HEK293 (cell line): ENCODE measurements at regions not wholly inside any gene's neighbourhood (a gene's known extent, or its start where the extent isn't known, plus 50 kb on each side); places are given as distances from the start of the nearest gene placed in this dataset.

Experiments
- CTCF ChIA-PET: fragments of 350-600 bp; formaldehyde crosslinking; extraction: SDS; loops from one replicate; lab custom pipeline; 2021; ENCODE audit warnings: antibody characterized with exemption; lab: Yijun Ruan, JAX
- POLR2A ChIA-PET: fragments of 300-600 bp; formaldehyde crosslinking; extraction: SDS; loops from one replicate; lab custom pipeline; 2020; ENCODE audit warnings: antibody characterized with exemption, inconsistent platforms; lab: Yijun Ruan, JAX
- H3K27ac ChIP-seq: fragments of 200-500 bp; sonication (Bioruptor generic); 2 replicates; pipeline ENCODE4 v1.5.1; 2014; ENCODE audit warnings: low read depth, low read length, control low read depth, inconsistent platforms; ENCODE audit errors: extremely low read depth
- H3K36me3 ChIP-seq, 2 experiments: fragments of 200-500 bp in 1 of 2; sonication (Bioruptor generic) in 1 of 2; 1 replicate in 1 of 2; 2 replicates in 1 of 2; pipeline ENCODE4 v1.5.1; 2014 to 2017; ENCODE audit warnings: inconsistent platforms in 2 of 2, low read length in 2 of 2; ENCODE audit not compliant: control insufficient read depth in 2 of 2, insufficient read depth in 1 of 2
- H3K4me1 ChIP-seq: fragments of 200-500 bp; sonication (Bioruptor generic); 2 replicates; pipeline ENCODE4 v1.5.1; 2014; ENCODE audit warnings: mild to moderate bottlenecking, low read length, inconsistent platforms; ENCODE audit not compliant: control insufficient read depth, insufficient read depth
- H3K4me3 ChIP-seq: 2 replicates; pipeline ENCODE4 v1.5.1; 2011; ENCODE audit warnings: low read depth, mild to moderate bottlenecking, control low read depth, low read length, moderate library complexity
- H3K9me3 ChIP-seq: fragments of 200-500 bp; sonication (Bioruptor generic); 2 replicates; pipeline ENCODE4 v1.5.1; 2014; ENCODE audit warnings: low read depth, low read length, inconsistent platforms; ENCODE audit not compliant: control insufficient read depth, insufficient read depth
- KLF10 ChIP-seq: fragments of 450-650 bp; IDR thresholded peaks from 2 replicates; pipeline ENCODE4 v1.5.1; 2018; ENCODE audit warnings: missing biosample characterization, mild to moderate bottlenecking, missing genetic modification characterization
- MYNN ChIP-seq: fragments of 450-650 bp; formaldehyde crosslinking; IDR thresholded peaks from 2 replicates; pipeline ENCODE4 v1.5.1; 2016; ENCODE audit warnings: missing biosample characterization, missing genetic modification characterization, borderline replicate concordance
- RBAK ChIP-seq: fragments of 450-650 bp; formaldehyde crosslinking; IDR thresholded peaks from 2 replicates; pipeline ENCODE4 v1.5.1; 2016; ENCODE audit warnings: missing biosample characterization, missing genetic modification characterization
- SALL2 ChIP-seq: fragments of 450-650 bp; formaldehyde crosslinking; IDR thresholded peaks from 2 replicates; pipeline ENCODE4 v1.5.0; 2017; ENCODE audit warnings: missing biosample characterization, mild to moderate bottlenecking, missing genetic modification characterization, borderline replicate concordance
- SP3 ChIP-seq: fragments of 450-650 bp; formaldehyde crosslinking; IDR thresholded peaks from 2 replicates; pipeline ENCODE4 v1.5.1; 2016; ENCODE audit warnings: missing biosample characterization, missing genetic modification characterization
- ZBTB7A ChIP-seq: fragments of 450-650 bp; formaldehyde crosslinking; IDR thresholded peaks from 2 replicates; pipeline ENCODE4 v1.5.1; 2016; ENCODE audit warnings: low read depth, missing biosample characterization, missing genetic modification characterization
- ZNF114 ChIP-seq: fragments of 450-650 bp; formaldehyde crosslinking; IDR thresholded peaks from 2 replicates; pipeline ENCODE4 v1.5.0; 2017; ENCODE audit warnings: missing biosample characterization, missing genetic modification characterization
- ZNF140 ChIP-seq: fragments of 450-650 bp; formaldehyde crosslinking; IDR thresholded peaks from 2 replicates; pipeline ENCODE4 v1.5.1; 2016; ENCODE audit warnings: missing biosample characterization, missing genetic modification characterization
- ZNF350 ChIP-seq: fragments of 450-650 bp; formaldehyde crosslinking; IDR thresholded peaks from 2 replicates; pipeline ENCODE4 v1.5.0; 2017; ENCODE audit warnings: missing biosample characterization, mild to moderate bottlenecking, missing genetic modification characterization
- ZNF366 ChIP-seq: fragments of 450-650 bp; formaldehyde crosslinking; conservative IDR thresholded peaks from 2 replicates; pipeline ENCODE4 v1.5.1; 2016; ENCODE audit warnings: missing biosample characterization, missing genetic modification characterization
- ZNF544 ChIP-seq: fragments of 450-650 bp; formaldehyde crosslinking; IDR thresholded peaks from 2 replicates; pipeline ENCODE4 v1.5.0; 2017; ENCODE audit warnings: missing biosample characterization, missing genetic modification characterization
- ZNF549 ChIP-seq: fragments of 450-650 bp; IDR thresholded peaks from 2 replicates; pipeline ENCODE4 v1.5.1; 2018; ENCODE audit warnings: missing biosample characterization, missing genetic modification characterization, mild to moderate bottlenecking, inconsistent platforms, moderate library complexity
- ZNF626 ChIP-seq: fragments of 450-650 bp; sonication (Bioruptor Pico); formaldehyde crosslinking; IDR thresholded peaks from 2 replicates; pipeline ENCODE4 v1.5.1; 2018; ENCODE audit warnings: missing biosample characterization, missing genetic modification characterization, inconsistent platforms
- ZNF670 ChIP-seq: fragments of 450-650 bp; formaldehyde crosslinking; IDR thresholded peaks from 2 replicates; pipeline ENCODE4 v1.5.1; 2016; ENCODE audit warnings: missing biosample characterization, missing genetic modification characterization, low read depth
- ZNF677 ChIP-seq: fragments of 450-650 bp; IDR thresholded peaks from 2 replicates; pipeline ENCODE4 v1.5.0; 2018; ENCODE audit warnings: missing biosample characterization, mild to moderate bottlenecking, missing genetic modification characterization, moderate library complexity
- ZSCAN16 ChIP-seq: fragments of 450-650 bp; formaldehyde crosslinking; IDR thresholded peaks from 2 replicates; pipeline ENCODE4 v1.5.1; 2016; ENCODE audit warnings: missing biosample characterization, missing genetic modification characterization
- TF ChIP-seq, protein P1 (sequence below): fragments of 450-650 bp; formaldehyde crosslinking; IDR thresholded peaks from 2 replicates; pipeline ENCODE4 v1.5.1; 2016; ENCODE audit warnings: missing biosample characterization, missing genetic modification characterization
- TF ChIP-seq, protein P2 (sequence below): fragments of 450-650 bp; formaldehyde crosslinking; IDR thresholded peaks from 2 replicates; pipeline ENCODE4 v1.5.1; 2016; ENCODE audit warnings: missing biosample characterization, missing genetic modification characterization
- TF ChIP-seq, protein P3 (sequence below): fragments of 450-650 bp; formaldehyde crosslinking; IDR thresholded peaks from 2 replicates; pipeline ENCODE4 v1.5.1; 2016; ENCODE audit warnings: missing biosample characterization, missing genetic modification characterization
- TF ChIP-seq, protein P4 (sequence below): fragments of 450-650 bp; formaldehyde crosslinking; IDR thresholded peaks from 2 replicates; pipeline ENCODE4 v1.5.0; 2017; ENCODE audit warnings: missing biosample characterization, missing genetic modification characterization, borderline replicate concordance
- TF ChIP-seq, protein P5 (sequence below): fragments of 450-650 bp; formaldehyde crosslinking; IDR thresholded peaks from 2 replicates; pipeline ENCODE4 v1.5.1; 2016; ENCODE audit warnings: missing biosample characterization, missing genetic modification characterization
- TF ChIP-seq, protein P6 (sequence below): fragments of 450-650 bp; formaldehyde crosslinking; conservative IDR thresholded peaks from 2 replicates; pipeline ENCODE4 v1.5.1; 2016; ENCODE audit warnings: low read depth, missing biosample characterization, missing genetic modification characterization

DNA sequence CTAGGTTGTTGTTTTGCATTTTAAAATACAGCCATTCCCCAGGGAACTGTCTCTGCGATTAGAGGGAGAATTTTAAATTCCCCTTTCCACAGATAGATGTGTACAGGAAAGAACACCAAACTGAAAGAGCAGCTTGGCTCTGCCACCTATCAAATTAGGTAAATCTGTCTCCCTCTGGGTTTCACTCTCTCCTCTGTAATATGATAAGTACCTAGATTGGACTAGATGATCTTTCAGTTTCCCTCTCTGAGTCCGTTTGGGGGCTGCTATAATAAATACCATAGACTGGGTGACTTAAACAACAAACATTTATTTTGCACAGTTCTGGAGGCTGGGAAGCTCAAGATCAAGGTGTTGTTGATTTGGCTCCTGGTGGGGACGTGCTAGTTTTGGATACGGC lies 186.0 kb downstream of the KIF20B start:
- CTCF ChIA-PET = no interaction called here
- H3K4me1 ChIP-seq = no peaks in the 10 kb centered on the region
- TF ChIP-seq, protein P1, sequence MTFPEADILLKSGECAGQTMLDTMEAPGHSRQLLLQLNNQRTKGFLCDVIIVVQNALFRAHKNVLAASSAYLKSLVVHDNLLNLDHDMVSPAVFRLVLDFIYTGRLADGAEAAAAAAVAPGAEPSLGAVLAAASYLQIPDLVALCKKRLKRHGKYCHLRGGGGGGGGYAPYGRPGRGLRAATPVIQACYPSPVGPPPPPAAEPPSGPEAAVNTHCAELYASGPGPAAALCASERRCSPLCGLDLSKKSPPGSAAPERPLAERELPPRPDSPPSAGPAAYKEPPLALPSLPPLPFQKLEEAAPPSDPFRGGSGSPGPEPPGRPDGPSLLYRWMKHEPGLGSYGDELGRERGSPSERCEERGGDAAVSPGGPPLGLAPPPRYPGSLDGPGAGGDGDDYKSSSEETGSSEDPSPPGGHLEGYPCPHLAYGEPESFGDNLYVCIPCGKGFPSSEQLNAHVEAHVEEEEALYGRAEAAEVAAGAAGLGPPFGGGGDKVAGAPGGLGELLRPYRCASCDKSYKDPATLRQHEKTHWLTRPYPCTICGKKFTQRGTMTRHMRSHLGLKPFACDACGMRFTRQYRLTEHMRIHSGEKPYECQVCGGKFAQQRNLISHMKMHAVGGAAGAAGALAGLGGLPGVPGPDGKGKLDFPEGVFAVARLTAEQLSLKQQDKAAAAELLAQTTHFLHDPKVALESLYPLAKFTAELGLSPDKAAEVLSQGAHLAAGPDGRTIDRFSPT (tag by site-specific recombination) = no peak
- TF ChIP-seq KLF10 = no peak
- TF ChIP-seq ZNF626 (tag by site-specific recombination) = no peak
- no peak for TF ChIP-seq SP3 (tag by site-specific recombination)
- no peak for TF ChIP-seq ZNF140
- no peak for TF ChIP-seq RBAK (tag by site-specific recombination)
- TF ChIP-seq ZNF114 (tag by site-specific recombination) = no peak
- no peak for TF ChIP-seq ZNF366 (tag by site-specific recombination)
- no peak for TF ChIP-seq ZNF549 (tag by site-specific recombination)
- no peak for TF ChIP-seq ZNF670
- TF ChIP-seq MYNN (tag by site-specific recombination) = no peak
- no peak for TF ChIP-seq SALL2 (tag by site-specific recombination)
- TF ChIP-seq, protein P2, sequence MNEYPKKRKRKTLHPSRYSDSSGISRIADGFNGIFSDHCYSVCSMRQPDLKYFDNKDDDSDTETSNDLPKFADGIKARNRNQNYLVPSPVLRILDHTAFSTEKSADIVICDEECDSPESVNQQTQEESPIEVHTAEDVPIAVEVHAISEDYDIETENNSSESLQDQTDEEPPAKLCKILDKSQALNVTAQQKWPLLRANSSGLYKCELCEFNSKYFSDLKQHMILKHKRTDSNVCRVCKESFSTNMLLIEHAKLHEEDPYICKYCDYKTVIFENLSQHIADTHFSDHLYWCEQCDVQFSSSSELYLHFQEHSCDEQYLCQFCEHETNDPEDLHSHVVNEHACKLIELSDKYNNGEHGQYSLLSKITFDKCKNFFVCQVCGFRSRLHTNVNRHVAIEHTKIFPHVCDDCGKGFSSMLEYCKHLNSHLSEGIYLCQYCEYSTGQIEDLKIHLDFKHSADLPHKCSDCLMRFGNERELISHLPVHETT (tag by site-specific recombination) = no peak
- no peak for TF ChIP-seq ZNF350 (tag by site-specific recombination)
- no peak for TF ChIP-seq ZNF544 (tag by site-specific recombination)
- TF ChIP-seq, protein P3, sequence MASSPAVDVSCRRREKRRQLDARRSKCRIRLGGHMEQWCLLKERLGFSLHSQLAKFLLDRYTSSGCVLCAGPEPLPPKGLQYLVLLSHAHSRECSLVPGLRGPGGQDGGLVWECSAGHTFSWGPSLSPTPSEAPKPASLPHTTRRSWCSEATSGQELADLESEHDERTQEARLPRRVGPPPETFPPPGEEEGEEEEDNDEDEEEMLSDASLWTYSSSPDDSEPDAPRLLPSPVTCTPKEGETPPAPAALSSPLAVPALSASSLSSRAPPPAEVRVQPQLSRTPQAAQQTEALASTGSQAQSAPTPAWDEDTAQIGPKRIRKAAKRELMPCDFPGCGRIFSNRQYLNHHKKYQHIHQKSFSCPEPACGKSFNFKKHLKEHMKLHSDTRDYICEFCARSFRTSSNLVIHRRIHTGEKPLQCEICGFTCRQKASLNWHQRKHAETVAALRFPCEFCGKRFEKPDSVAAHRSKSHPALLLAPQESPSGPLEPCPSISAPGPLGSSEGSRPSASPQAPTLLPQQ (tag by site-specific recombination) = no peak
- TF ChIP-seq, all 188 proteins: peak for 0
- Histone ChIP-seq H3K4me3 (no peak overlapping the region), H3K9me3 (no peaks in the 10 kb centered on the region; the same call in 1 of the 2 replicates), H3K27ac (no peak overlapping the region), H3K36me3 (no peaks in the 10 kb centered on the region)
- POLR2A ChIA-PET = no interaction called here

DNA sequence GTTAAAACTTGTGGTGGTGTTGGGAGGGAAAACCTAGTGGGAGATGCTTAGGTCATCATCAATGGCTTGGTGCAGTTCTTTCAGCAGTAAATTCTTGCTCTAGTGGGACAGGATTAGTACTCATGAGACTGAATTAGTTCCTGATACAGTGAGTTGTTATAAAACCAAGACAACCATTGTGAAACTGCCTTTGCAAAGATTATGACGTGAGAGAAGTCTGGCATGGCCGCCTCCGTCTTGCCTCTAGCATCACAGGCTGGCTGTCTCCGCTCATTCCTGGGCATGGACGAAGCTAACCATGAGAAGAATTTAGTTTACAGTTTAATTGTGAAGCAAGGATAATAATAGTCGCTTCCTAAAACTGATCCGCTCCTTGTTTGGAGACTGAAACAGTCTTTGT lies 186.4 kb downstream of the KIF20B start:
- ChIA-PET POLR2A (no interaction called here), CTCF (no interaction called here)
- H3K27ac ChIP-seq = no peak overlapping the region
- H3K9me3 ChIP-seq = no peaks in the 10 kb centered on the region
- H3K4me1 ChIP-seq = no peaks in the 10 kb centered on the region
- H3K4me3 ChIP-seq = no peak overlapping the region
- no peaks in the 10 kb centered on the region for H3K36me3 ChIP-seq
- no peak for TF ChIP-seq ZBTB7A
- TF ChIP-seq, protein P4, sequence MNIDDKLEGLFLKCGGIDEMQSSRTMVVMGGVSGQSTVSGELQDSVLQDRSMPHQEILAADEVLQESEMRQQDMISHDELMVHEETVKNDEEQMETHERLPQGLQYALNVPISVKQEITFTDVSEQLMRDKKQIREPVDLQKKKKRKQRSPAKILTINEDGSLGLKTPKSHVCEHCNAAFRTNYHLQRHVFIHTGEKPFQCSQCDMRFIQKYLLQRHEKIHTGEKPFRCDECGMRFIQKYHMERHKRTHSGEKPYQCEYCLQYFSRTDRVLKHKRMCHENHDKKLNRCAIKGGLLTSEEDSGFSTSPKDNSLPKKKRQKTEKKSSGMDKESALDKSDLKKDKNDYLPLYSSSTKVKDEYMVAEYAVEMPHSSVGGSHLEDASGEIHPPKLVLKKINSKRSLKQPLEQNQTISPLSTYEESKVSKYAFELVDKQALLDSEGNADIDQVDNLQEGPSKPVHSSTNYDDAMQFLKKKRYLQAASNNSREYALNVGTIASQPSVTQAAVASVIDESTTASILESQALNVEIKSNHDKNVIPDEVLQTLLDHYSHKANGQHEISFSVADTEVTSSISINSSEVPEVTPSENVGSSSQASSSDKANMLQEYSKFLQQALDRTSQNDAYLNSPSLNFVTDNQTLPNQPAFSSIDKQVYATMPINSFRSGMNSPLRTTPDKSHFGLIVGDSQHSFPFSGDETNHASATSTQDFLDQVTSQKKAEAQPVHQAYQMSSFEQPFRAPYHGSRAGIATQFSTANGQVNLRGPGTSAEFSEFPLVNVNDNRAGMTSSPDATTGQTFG (tag by site-specific recombination) = no peak
- TF ChIP-seq ZSCAN16 (tag by site-specific recombination) = no peak
- TF ChIP-seq, protein P5, sequence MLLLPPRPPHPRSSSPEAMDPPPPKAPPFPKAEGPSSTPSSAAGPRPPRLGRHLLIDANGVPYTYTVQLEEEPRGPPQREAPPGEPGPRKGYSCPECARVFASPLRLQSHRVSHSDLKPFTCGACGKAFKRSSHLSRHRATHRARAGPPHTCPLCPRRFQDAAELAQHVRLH (tag by site-specific recombination) = no peak
- TF ChIP-seq ZNF677 (tag by site-specific recombination) = no peak
- TF ChIP-seq, protein P6, sequence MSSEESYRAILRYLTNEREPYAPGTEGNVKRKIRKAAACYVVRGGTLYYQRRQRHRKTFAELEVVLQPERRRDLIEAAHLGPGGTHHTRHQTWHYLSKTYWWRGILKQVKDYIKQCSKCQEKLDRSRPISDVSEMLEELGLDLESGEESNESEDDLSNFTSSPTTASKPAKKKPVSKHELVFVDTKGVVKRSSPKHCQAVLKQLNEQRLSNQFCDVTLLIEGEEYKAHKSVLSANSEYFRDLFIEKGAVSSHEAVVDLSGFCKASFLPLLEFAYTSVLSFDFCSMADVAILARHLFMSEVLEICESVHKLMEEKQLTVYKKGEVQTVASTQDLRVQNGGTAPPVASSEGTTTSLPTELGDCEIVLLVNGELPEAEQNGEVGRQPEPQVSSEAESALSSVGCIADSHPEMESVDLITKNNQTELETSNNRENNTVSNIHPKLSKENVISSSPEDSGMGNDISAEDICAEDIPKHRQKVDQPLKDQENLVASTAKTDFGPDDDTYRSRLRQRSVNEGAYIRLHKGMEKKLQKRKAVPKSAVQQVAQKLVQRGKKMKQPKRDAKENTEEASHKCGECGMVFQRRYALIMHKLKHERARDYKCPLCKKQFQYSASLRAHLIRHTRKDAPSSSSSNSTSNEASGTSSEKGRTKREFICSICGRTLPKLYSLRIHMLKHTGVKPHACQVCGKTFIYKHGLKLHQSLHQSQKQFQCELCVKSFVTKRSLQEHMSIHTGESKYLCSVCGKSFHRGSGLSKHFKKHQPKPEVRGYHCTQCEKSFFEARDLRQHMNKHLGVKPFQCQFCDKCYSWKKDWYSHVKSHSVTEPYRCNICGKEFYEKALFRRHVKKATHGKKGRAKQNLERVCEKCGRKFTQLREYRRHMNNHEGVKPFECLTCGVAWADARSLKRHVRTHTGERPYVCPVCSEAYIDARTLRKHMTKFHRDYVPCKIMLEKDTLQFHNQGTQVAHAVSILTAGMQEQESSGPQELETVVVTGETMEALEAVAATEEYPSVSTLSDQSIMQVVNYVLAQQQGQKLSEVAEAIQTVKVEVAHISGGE (tag by site-specific recombination) = no peak
- TF ChIP-seq ZNF544 (tag by site-specific recombination) = no peak
